Fibroblast of lung (primary cell): ENCODE measurements at regions not wholly inside any gene's neighbourhood (a gene's known extent, or its start where the extent isn't known, plus 50 kb on each side); places are given as distances from the start of the nearest gene placed in this dataset.

Experiments used
- DNase-seq, 2 donors: peaks; one replicate each; pipeline versions ENCODE4 v3.0.0 to v3.0.0-alpha.2; 2010; ENCODE audit warnings: low read depth in 2 of 2
- H2AFZ ChIP-seq: 2 replicates; pipeline ENCODE4 v1.5.1; 2012; ENCODE audit warnings: low read length, control low read depth, inconsistent platforms
- H3K27ac ChIP-seq: 2 replicates; pipeline ENCODE4 v1.5.1; 2011; ENCODE audit warnings: low read length, control low read depth; ENCODE audit not compliant: insufficient read depth
- H3K27me3 ChIP-seq: 2 replicates; pipeline ENCODE4 v1.5.1; 2011; ENCODE audit warnings: mild to moderate bottlenecking, low read length; ENCODE audit not compliant: control insufficient read depth, insufficient read depth
- H3K36me3 ChIP-seq: 2 replicates; pipeline ENCODE4 v1.5.1; 2011; ENCODE audit warnings: low read length; ENCODE audit not compliant: control insufficient read depth, insufficient read depth
- H3K4me1 ChIP-seq: 2 replicates; pipeline ENCODE4 v1.5.1; 2011; ENCODE audit warnings: low read length; ENCODE audit not compliant: control insufficient read depth, insufficient read depth; ENCODE audit errors: extremely low read depth
- H3K4me2 ChIP-seq: 2 replicates; pipeline ENCODE4 v1.5.1; 2011; ENCODE audit warnings: low read length, control low read depth; ENCODE audit not compliant: insufficient read depth; ENCODE audit errors: extremely low read depth
- H3K4me3 ChIP-seq, 4 experiments: fragments of 200-600 bp in 1 of 4; sonication (generic) in 1 of 4; replicated peaks in 1 of 4; 2 replicates each; pipeline ENCODE4 v1.5.1; 2011 to 2016; ENCODE audit warnings: low read length in 4 of 4, low read depth in 3 of 4, mild to moderate bottlenecking in 3 of 4, control low read depth in 2 of 4, inconsistent platforms in 1 of 4, mixed read lengths in 1 of 4; ENCODE audit not compliant: insufficient read depth in 1 of 4; ENCODE audit errors: control extremely low read depth in 1 of 4
- H3K79me2 ChIP-seq: 2 replicates; pipeline ENCODE4 v1.5.1; 2012; ENCODE audit warnings: mild to moderate bottlenecking, low read length, inconsistent platforms; ENCODE audit not compliant: control insufficient read depth, insufficient read depth
- H3K9ac ChIP-seq: 2 replicates; pipeline ENCODE4 v1.5.1; 2011; ENCODE audit warnings: mild to moderate bottlenecking, low read length, control low read depth; ENCODE audit not compliant: insufficient read depth
- H3K9me3 ChIP-seq: 2 replicates; pipeline ENCODE4 v1.5.1; 2012; ENCODE audit warnings: low read depth, low read length; ENCODE audit not compliant: control insufficient read depth, insufficient read depth
- H4K20me1 ChIP-seq: 2 replicates; pipeline ENCODE4 v1.5.1; 2011; ENCODE audit warnings: low read length; ENCODE audit not compliant: control insufficient read depth, insufficient read depth; ENCODE audit errors: extremely low read depth
- EZH2 ChIP-seq: IDR thresholded peaks from 2 replicates; pipeline ENCODE4 v1.5.1; 2012; ENCODE audit warnings: low read length, control low read depth, mild to moderate bottlenecking; ENCODE audit errors: missing control alignments
- TF ChIP-seq, protein P1 (sequence below), 2 donors: IDR thresholded peaks in 1 of 2; conservative IDR thresholded peaks in 1 of 2; 1 replicate in 1 of 2; 2 replicates in 1 of 2; pipeline ENCODE4 v1.5.1; 2011 to 2012; ENCODE audit warnings: low read length in 2 of 2, control low read depth in 1 of 2, inconsistent platforms in 1 of 2, low read depth in 1 of 2, mild to moderate bottlenecking in 1 of 2

DNA sequence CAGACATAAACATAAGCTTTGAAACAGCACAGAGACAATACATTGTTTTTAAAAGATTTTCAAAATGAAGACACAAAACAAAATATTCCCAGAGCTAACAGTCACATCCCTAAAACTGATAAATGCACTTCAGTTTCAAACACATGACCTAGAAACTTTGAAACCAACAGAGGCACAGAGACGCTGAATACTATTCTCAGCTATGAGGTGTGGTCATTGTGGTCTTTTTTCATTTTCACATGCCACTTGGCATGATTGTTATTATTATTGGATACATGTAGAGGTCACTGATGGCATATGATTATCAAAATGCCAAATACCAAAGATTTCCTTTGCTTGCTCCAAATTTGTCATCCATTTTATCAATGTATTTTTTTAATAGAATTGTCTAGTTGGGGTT lies 306.9 kb downstream of the QKI start:
- no peak overlapping the region for H3K4me2 ChIP-seq
- no peak for TF ChIP-seq EZH2
- TF ChIP-seq, protein P1, sequence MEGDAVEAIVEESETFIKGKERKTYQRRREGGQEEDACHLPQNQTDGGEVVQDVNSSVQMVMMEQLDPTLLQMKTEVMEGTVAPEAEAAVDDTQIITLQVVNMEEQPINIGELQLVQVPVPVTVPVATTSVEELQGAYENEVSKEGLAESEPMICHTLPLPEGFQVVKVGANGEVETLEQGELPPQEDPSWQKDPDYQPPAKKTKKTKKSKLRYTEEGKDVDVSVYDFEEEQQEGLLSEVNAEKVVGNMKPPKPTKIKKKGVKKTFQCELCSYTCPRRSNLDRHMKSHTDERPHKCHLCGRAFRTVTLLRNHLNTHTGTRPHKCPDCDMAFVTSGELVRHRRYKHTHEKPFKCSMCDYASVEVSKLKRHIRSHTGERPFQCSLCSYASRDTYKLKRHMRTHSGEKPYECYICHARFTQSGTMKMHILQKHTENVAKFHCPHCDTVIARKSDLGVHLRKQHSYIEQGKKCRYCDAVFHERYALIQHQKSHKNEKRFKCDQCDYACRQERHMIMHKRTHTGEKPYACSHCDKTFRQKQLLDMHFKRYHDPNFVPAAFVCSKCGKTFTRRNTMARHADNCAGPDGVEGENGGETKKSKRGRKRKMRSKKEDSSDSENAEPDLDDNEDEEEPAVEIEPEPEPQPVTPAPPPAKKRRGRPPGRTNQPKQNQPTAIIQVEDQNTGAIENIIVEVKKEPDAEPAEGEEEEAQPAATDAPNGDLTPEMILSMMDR (conservative IDR thresholded peaks at IDR 0.05 in 1 of 2, IDR thresholded peaks at IDR 0.05 in 1 of 2; ENCODE audit: low read depth in 1 of 2, low read length in 2 of 2) = no peak
- H3K27me3 ChIP-seq = no peaks in the 10 kb centered on the region
- no peaks in the 10 kb centered on the region for H3K36me3 ChIP-seq
- no peaks in the 10 kb centered on the region for H4K20me1 ChIP-seq
- no peak overlapping the region for H3K27ac ChIP-seq
- no peak overlapping the region for H3K9ac ChIP-seq
- no peak overlapping the region for H2AFZ ChIP-seq
- no peaks in the 10 kb centered on the region for H3K79me2 ChIP-seq
- H3K4me1 ChIP-seq = no peaks in the 10 kb centered on the region
- H3K4me3 ChIP-seq = no peak overlapping the region
- no peaks in the 10 kb centered on the region for H3K9me3 ChIP-seq
- peak in 1 of 2 donors; percentile 6 for DNase-seq

DNA sequence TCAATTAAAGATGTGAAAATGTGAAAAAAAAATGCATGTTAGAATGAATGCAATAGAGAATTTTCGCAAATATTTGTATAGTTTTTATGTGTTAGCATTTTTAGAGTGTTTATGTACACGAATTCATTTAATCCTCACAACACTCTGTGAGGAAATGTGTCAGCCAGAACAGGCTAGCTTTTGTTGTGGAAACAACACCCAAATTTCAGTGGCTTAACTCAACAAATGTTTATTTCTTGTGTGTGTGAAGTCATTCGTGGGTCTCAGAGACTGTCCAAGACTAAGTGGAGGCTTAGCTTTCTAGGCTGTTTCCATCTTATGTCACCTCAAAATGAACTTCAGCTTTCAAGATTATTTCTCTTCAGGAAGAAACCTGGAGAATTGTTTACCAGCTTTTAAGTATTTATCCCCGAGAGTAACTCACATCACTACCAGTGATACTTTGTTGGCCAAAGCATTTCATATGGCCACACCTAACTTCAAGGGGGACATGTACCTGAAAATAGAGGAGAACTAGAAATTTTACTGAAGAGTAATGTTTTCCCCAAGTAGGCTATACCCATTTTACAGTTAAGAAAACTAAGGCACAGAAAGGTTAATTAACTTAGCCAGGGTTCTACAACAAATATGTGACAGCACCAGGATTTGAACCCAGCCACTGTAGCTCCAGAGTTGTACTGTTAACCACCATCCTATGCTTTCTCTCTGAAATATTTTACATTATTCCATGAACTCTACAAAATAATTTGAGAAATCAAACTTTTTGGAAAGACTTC lies 306.1 kb downstream of the QKI start:
- no peak for DNase-seq
- Histone ChIP-seq H3K27ac (no peak overlapping the region), H3K27me3 (no peaks in the 10 kb centered on the region), H3K4me2 (no peak overlapping the region), H3K4me3 (no peak overlapping the region), H2AFZ (no peak overlapping the region), H3K9ac (no peak overlapping the region), H3K4me1 (no peaks in the 10 kb centered on the region), H3K9me3 (no peaks in the 10 kb centered on the region), H4K20me1 (no peaks in the 10 kb centered on the region), H3K36me3 (no peaks in the 10 kb centered on the region), H3K79me2 (no peaks in the 10 kb centered on the region)
- TF ChIP-seq, protein P1 (conservative IDR thresholded peaks at IDR 0.05 in 1 of 2, IDR thresholded peaks at IDR 0.05 in 1 of 2; ENCODE audit: low read depth in 1 of 2, low read length in 2 of 2) = no peak
- TF ChIP-seq EZH2 = no peak

DNA sequence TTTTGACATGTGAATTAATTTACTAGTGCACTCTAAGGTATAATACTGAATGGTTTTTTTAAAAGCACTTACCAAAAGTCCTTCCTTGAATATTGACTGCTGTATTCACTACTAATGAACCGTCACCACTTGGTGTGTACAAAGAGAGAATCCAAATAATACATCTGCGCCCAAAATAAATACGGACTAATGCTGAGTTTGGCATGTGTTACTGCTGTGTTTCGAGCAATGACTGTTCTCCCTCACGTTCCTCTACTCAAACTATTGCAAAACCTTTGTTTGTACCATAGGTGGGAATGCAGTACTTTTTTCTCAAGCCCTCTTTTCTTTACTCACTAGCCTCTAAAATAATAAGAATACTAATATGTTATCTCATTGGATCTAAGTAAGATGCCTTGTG lies 305.5 kb downstream of the QKI start:
- H3K4me2 ChIP-seq = no peak overlapping the region
- no peak overlapping the region for H3K27ac ChIP-seq
- no peak overlapping the region for H2AFZ ChIP-seq
- no peaks in the 10 kb centered on the region for H3K9me3 ChIP-seq
- TF ChIP-seq, protein P1 (conservative IDR thresholded peaks at IDR 0.05 in 1 of 2, IDR thresholded peaks at IDR 0.05 in 1 of 2; ENCODE audit: low read depth in 1 of 2, low read length in 2 of 2) = no peak
- TF ChIP-seq EZH2 = no peak
- no peaks in the 10 kb centered on the region for H3K4me1 ChIP-seq
- H3K9ac ChIP-seq = no peak overlapping the region
- no peaks in the 10 kb centered on the region for H3K27me3 ChIP-seq
- H3K79me2 ChIP-seq = no peaks in the 10 kb centered on the region
- no peak for DNase-seq
- H3K36me3 ChIP-seq = no peaks in the 10 kb centered on the region
- no peaks in the 10 kb centered on the region for H4K20me1 ChIP-seq
- H3K4me3 ChIP-seq = no peak overlapping the region
